ENCODE measurements at regions not wholly inside any gene's neighbourhood (a gene's known extent, or its start where the extent isn't known, plus 50 kb on each side); places are given as distances from the start of the nearest gene placed in this dataset.
"Not testable (repeated sequence)": the region's sequence is repeated elsewhere in the genome, so short reads cannot be mapped to it uniquely, and the experiment has no call there.

- DNase-seq, result no peak
Observed at GRCh38 chr4:62510228-62510627, 1310.1 kb downstream of the ADGRL3 start.

GRCh38 chr4:62500296-62500695 lies 1300.2 kb downstream of the ADGRL3 start:
- DNase-seq, result no peak

GRCh38 chr4:62495032-62495431 lies 1294.9 kb downstream of the ADGRL3 start:
- no peak for DNase-seq

GRCh38 chr4:62491756-62492155 lies 1291.6 kb downstream of the ADGRL3 start:
- not testable (repeated sequence) for DNase-seq

GRCh38 chr4:62490635-62491034 lies 1290.5 kb downstream of the ADGRL3 start:
- DNase-seq, result no peak

GRCh38 chr4:62487016-62487415 lies 1286.9 kb downstream of the ADGRL3 start:
- DNase-seq, result no peak

GRCh38 chr4:62484357-62484756 lies 1284.2 kb downstream of the ADGRL3 start:
- DNase-seq, result no peak

- no peak for DNase-seq
Observed at GRCh38 chr4:62482355-62482754, 1282.2 kb downstream of the ADGRL3 start.

GRCh38 chr4:62475596-62475995 lies 1275.5 kb downstream of the ADGRL3 start:
- no peak for DNase-seq

- DNase-seq, result no peak
Observed at GRCh38 chr4:62474802-62475201, 1274.7 kb downstream of the ADGRL3 start.

GRCh38 chr4:62471021-62471420 lies 1270.9 kb downstream of the ADGRL3 start:
- no peak for DNase-seq

GRCh38 chr4:62470421-62470983 lies 1270.4 kb downstream of the ADGRL3 start:
- DNase-seq, result no peak

- DNase-seq, result no peak
Observed at GRCh38 chr4:62470020-62470419, 1269.9 kb downstream of the ADGRL3 start.

GRCh38 chr4:62461961-62462360 lies 1261.8 kb downstream of the ADGRL3 start:
- no peak for DNase-seq

- no peak for DNase-seq
Observed at GRCh38 chr4:62460329-62460728, 1260.2 kb downstream of the ADGRL3 start.

- DNase-seq, result no peak
Observed at GRCh38 chr4:62457356-62457755, 1257.2 kb downstream of the ADGRL3 start.

GRCh38 chr4:62455871-62456270 lies 1255.7 kb downstream of the ADGRL3 start:
- DNase-seq, result no peak

- DNase-seq, result no peak
Observed at GRCh38 chr4:62454535-62454934, 1254.4 kb downstream of the ADGRL3 start.

GRCh38 chr4:62450740-62451139 lies 1250.6 kb downstream of the ADGRL3 start:
- DNase-seq, result no peak

GRCh38 chr4:62449538-62449937 lies 1249.4 kb downstream of the ADGRL3 start:
- no peak for DNase-seq

GRCh38 chr4:62448911-62449310 lies 1248.8 kb downstream of the ADGRL3 start:
- DNase-seq, result no peak

- no peak for DNase-seq
Observed at GRCh38 chr4:62439051-62439450, 1238.9 kb downstream of the ADGRL3 start.

- DNase-seq, result no peak
Observed at GRCh38 chr4:62434921-62435320, 1234.8 kb downstream of the ADGRL3 start.

- not testable (repeated sequence) for DNase-seq
Observed at GRCh38 chr4:62431513-62432231, 1231.5 kb downstream of the ADGRL3 start.

GRCh38 chr4:62429297-62429696 lies 1229.2 kb downstream of the ADGRL3 start:
- no peak for DNase-seq
